ENCODE measurements at regions not wholly inside any gene's neighbourhood (a gene's known extent, or its start where the extent isn't known, plus 50 kb on each side); places are given as distances from the start of the nearest gene placed in this dataset.

- no peak for TF ChIP-seq CTCF (IDR thresholded peaks at IDR 0.05)
- no peak for TF ChIP-seq POLR2AphosphoS5 (IDR thresholded peaks at IDR 0.05)
Observed at GRCh38 chr1:186535388-186536133, 74.6 kb upstream of the PDC start.

Measured in upper lobe of left lung (tissue), 4 donors.